Esophagus muscularis mucosa (tissue), 4 donors: ENCODE measurements at regions not wholly inside any gene's neighbourhood (a gene's known extent, or its start where the extent isn't known, plus 50 kb on each side); places are given as distances from the start of the nearest gene placed in this dataset.

Experiments used
- DNase-seq: peaks from one replicate; pipeline ENCODE4 v3.0.0-alpha.2; 2017; ENCODE audit errors: extremely low spot score
- H3K27ac ChIP-seq, 4 donors: fragments of 200-600 bp; sonication (generic); replicated peaks in 1 of 4; 1 replicate in 3 of 4; 2 replicates in 1 of 4; pipeline ENCODE4 v1.5.1; 2016 to 2019; ENCODE audit warnings: mild to moderate bottlenecking in 1 of 4
- H3K27me3 ChIP-seq, 4 donors: fragments of 200-600 bp; sonication (generic); one replicate each; pipeline versions ENCODE4 v1.5.1 to v1.6.0; 2016 to 2019
- H3K36me3 ChIP-seq, 4 donors: fragments of 200-600 bp; sonication (generic); one replicate each; pipeline ENCODE4 v1.5.1; 2016 to 2019
- H3K4me1 ChIP-seq, 4 donors: fragments of 200-600 bp; sonication (generic); one replicate each; pipeline ENCODE4 v1.5.1; 2016 to 2019
- H3K4me3 ChIP-seq, 4 donors: fragments of 200-600 bp; sonication (generic); 1 replicate in 2 of 4; 2 replicates in 2 of 4; pipeline ENCODE4 v1.5.1; 2016 to 2019; ENCODE audit warnings: mild to moderate bottlenecking in 4 of 4, moderate library complexity in 1 of 4
- H3K9me3 ChIP-seq, 4 donors: fragments of 200-600 bp; sonication (generic); 1 replicate in 3 of 4; 2 replicates in 1 of 4; pipeline ENCODE4 v1.5.1; 2016 to 2019
- EP300 ChIP-seq: sonication (generic); formaldehyde crosslinking; IDR thresholded peaks from one replicate; pipeline ENCODE4 v1.6.1; 2017; ENCODE audit warnings: antibody characterized with exemption
- POLR2A ChIP-seq: fragments of 450-650 bp; IDR thresholded peaks from one replicate; pipeline ENCODE4 v1.6.1; 2017; ENCODE audit warnings: antibody characterized with exemption, moderate library complexity, mild to moderate bottlenecking, low read depth
- POLR2AphosphoS5 ChIP-seq, 2 donors: sonication (generic); formaldehyde crosslinking; IDR thresholded peaks; one replicate each; pipeline ENCODE4 v1.6.1; 2017; ENCODE audit warnings: antibody characterized with exemption in 2 of 2
- WGBS: methylation state at CpG from one replicate; pipeline ENCODE4 v1.1.5; 2018; 5-methylcytosine and 5-hydroxymethylcytosine counted together
- intact Hi-C: fragments of 100-400 bp; cut with DNase I; formaldehyde crosslinking; loops from one replicate; pipeline ENCODE4 v1.15.1; 2023
- TF ChIP-seq, protein P1 (sequence below), 3 experiments: fragments of 200-600 bp in 2 of 3; fragments of 450-650 bp in 1 of 3; sonication (generic) in 2 of 3; IDR thresholded peaks; one replicate each; pipeline ENCODE4 v1.5.1; 2017 to 2019; ENCODE audit warnings: antibody characterized with exemption in 3 of 3, mild to moderate bottlenecking in 2 of 3, moderate library complexity in 1 of 3

- TF ChIP-seq POLR2A (no peak), EP300 (no peak), POLR2AphosphoS5 (IDR thresholded peaks at IDR 0.05) (no peak)
- TF ChIP-seq, protein P1, sequence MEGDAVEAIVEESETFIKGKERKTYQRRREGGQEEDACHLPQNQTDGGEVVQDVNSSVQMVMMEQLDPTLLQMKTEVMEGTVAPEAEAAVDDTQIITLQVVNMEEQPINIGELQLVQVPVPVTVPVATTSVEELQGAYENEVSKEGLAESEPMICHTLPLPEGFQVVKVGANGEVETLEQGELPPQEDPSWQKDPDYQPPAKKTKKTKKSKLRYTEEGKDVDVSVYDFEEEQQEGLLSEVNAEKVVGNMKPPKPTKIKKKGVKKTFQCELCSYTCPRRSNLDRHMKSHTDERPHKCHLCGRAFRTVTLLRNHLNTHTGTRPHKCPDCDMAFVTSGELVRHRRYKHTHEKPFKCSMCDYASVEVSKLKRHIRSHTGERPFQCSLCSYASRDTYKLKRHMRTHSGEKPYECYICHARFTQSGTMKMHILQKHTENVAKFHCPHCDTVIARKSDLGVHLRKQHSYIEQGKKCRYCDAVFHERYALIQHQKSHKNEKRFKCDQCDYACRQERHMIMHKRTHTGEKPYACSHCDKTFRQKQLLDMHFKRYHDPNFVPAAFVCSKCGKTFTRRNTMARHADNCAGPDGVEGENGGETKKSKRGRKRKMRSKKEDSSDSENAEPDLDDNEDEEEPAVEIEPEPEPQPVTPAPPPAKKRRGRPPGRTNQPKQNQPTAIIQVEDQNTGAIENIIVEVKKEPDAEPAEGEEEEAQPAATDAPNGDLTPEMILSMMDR (IDR thresholded peaks at IDR 0.05) = no peak
- WGBS = 94% methylated on average over 3 of the region's 3 CpGs
- Histone ChIP-seq H3K4me3 (no peak overlapping the region), H3K27me3 (no peaks in the 10 kb centered on the region), H3K27ac (no peak overlapping the region), H3K36me3 (no peaks in the 10 kb centered on the region), H3K4me1 (peaks cover 0 to 8% (median 1%) of the 10 kb centered on the region in 4 donors), H3K9me3 (no peaks in the 10 kb centered on the region)
- no peak for DNase-seq
- intact Hi-C loops = no loop called here
These were observed 387.1 kb downstream of the SMOC2 start for GRCh38 chr6:168828035-168828434.

GRCh38 chr6:168827586-168827871 is 386.5 kb downstream of the SMOC2 start:
- Histone ChIP-seq H3K4me1 (peaks cover 0 to 8% (median 1%) of the 10 kb centered on the region in 4 donors), H3K9me3 (no peaks in the 10 kb centered on the region), H3K36me3 (no peaks in the 10 kb centered on the region), H3K4me3 (no peak overlapping the region), H3K27me3 (no peaks in the 10 kb centered on the region), H3K27ac (no peak overlapping the region)
- DNase-seq = peak; percentile 81
- TF ChIP-seq POLR2AphosphoS5 (IDR thresholded peaks at IDR 0.05) (no peak), POLR2A (no peak)
- TF ChIP-seq, protein P1 (IDR thresholded peaks at IDR 0.05) = no peak
- intact Hi-C loops = no loop called here
- 61% methylated on average over 4 of the region's 4 CpGs for WGBS

DNA sequence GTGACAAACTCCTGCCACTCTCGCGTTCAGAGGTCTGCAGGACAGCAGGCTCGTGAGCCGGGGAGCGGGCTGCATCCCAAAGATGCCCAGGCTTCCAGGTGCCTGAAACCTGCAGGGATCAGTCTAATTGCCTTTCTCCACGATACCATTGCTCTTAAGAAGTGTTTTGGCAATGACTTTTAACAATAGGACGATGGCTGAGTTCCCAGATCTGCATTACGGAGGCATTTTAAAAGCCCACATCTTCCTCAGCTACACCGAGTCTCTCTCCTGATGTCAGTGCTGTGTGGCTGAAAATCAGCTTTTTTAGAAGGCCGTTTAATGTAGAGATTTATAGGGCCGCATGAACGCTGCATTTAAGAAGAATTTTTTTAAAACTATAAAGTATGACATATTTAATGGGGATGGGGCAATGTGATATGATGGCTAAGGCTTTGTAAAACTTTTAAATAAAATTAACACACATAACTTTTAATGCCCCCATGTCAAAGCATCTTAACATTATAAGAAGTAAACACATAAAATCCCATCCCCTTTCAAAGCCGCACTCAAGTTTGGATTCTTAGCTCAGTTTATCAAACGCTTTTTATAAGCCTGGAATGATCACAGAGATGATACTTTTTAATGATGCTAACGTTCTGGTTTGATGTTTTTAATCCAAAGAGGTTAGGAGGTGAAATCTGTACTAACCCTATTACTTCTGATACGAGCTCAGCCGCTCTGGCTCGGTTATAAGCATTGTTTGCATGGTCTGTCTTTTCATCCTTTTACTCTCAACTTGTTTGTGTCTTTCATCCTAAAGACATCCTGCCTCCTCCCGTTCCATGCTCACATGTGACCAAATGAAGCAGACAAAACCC is 386.0 kb downstream of the SMOC2 start:
- DNase-seq = no peak
- 63% methylated on average over 19 of the region's 19 CpGs for WGBS
- no peak overlapping the region for H3K27ac ChIP-seq

GRCh38 chr6:168826078-168826390 is 385.1 kb downstream of the SMOC2 start:
- Histone ChIP-seq H3K27ac (no peak overlapping the region), H3K36me3 (no peaks in the 10 kb centered on the region), H3K4me1 (peaks cover 0 to 8% (median 1%) of the 10 kb centered on the region in 4 donors), H3K27me3 (no peaks in the 10 kb centered on the region), H3K4me3 (no peak overlapping the region), H3K9me3 (no peaks in the 10 kb centered on the region)
- TF ChIP-seq EP300 (no peak), POLR2AphosphoS5 (IDR thresholded peaks at IDR 0.05) (no peak)
- intact Hi-C loops = no loop called here
- WGBS = 96% methylated on average over 23 of the region's 23 CpGs
- no peak for DNase-seq

More for the DNA sequence above, 386.0 kb downstream of the SMOC2 start:
- Histone ChIP-seq H3K27me3 (no peaks in the 10 kb centered on the region), H3K4me3 (no peak overlapping the region), H3K4me1 (peaks cover 0 to 8% (median 1%) of the 10 kb centered on the region in 4 donors), H3K36me3 (no peaks in the 10 kb centered on the region), H3K9me3 (no peaks in the 10 kb centered on the region)
- TF ChIP-seq POLR2A (no peak), POLR2AphosphoS5 (IDR thresholded peaks at IDR 0.05) (no peak), EP300 (no peak)
- TF ChIP-seq, protein P1 (IDR thresholded peaks at IDR 0.05) = no peak
- intact Hi-C loops = no loop called here

DNA sequence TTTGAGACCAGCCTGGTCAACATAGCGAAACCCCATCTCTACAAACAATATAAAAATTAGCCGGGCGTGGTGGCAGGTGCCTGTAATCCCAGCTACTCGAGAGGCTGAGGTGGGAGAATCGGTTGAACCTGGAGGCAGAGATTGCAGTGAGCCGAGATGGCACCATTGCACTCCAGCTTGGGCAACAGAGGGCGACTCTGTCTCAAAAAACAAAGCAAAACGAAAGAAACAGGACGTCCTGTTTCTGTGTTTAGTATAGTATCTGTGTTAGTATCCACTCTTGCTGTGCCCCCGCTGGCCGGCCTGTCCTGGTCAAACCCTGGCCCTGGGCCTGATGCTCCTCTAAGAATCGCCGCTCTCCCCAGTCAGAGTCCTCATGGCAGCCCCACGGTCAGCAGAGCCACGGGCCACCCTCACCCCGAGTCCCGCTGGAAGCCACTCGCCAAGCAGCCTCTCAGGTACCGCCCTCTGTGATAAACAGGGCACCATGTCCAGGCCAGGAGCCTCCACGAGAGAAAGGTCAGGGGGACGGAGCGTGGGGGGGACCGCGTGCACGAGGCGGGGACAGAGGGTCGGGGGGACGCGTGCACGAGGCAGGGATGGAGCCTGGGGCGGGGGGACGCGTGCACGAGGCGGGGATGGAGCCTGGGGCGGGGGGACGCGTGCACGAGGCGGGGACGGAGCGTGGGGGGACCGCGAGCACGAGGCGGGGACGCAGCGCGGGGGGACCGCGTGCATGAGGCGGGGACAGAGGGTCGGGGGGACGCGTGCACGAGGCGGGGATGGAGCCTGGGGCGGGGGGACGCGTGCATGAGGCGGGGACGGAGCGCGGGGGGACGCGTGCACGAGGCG is 384.5 kb downstream of the SMOC2 start:
- Histone ChIP-seq H3K27me3 (no peaks in the 10 kb centered on the region), H3K36me3 (no peaks in the 10 kb centered on the region), H3K4me1 (peaks cover 0 to 8% (median 1%) of the 10 kb centered on the region in 4 donors), H3K4me3 (no peak overlapping the region), H3K9me3 (no peaks in the 10 kb centered on the region), H3K27ac (no peak overlapping the region)
- 93% methylated on average over 39 of the region's 68 CpGs for WGBS
- no peak for TF ChIP-seq EP300
- TF ChIP-seq, protein P1 (IDR thresholded peaks at IDR 0.05) = no peak
- no peak for TF ChIP-seq POLR2A
- no peak for TF ChIP-seq POLR2AphosphoS5 (IDR thresholded peaks at IDR 0.05)
- DNase-seq = no peak
- intact Hi-C loops = no loop called here
